ENCODE measurements at regions not wholly inside any gene's neighbourhood (a gene's known extent, or its start where the extent isn't known, plus 50 kb on each side); places are given as distances from the start of the nearest gene placed in this dataset.
"Not testable (repeated sequence)": the region's sequence is repeated elsewhere in the genome, so short reads cannot be mapped to it uniquely, and the experiment has no call there.

GRCh38 chr3:96319166-96319565 lies 495.2 kb upstream of the EPHA6 start:
- CTCF ChIA-PET = no interaction called here
- POLR2A ChIA-PET = no interaction called here
- DNase-seq = peak in 1 of 3 donors; percentile 6
- no peaks in the 10 kb centered on the region for H3K4me1 ChIP-seq (ENCODE audit: control extremely low read depth in 1 of 4, control insufficient read depth in 4 of 4, insufficient read depth in 4 of 4, low read length in 3 of 4)
- H3K9me3 ChIP-seq (ENCODE audit: control extremely low read depth in 1 of 5, control insufficient read depth in 4 of 5, insufficient read depth in 2 of 5, low read depth in 1 of 5, low read length in 4 of 5) = no peaks in the 10 kb centered on the region
- H3K36me3 ChIP-seq (ENCODE audit: control insufficient read depth in 4 of 4, insufficient read depth in 4 of 4, low read length in 3 of 4) = no peaks in the 10 kb centered on the region
- H3K27me3 ChIP-seq (replicated peaks in 2 of 5; ENCODE audit: control insufficient read depth in 4 of 5, insufficient read depth in 5 of 5, low read length in 4 of 5) = no peaks in the 10 kb centered on the region
- no peak overlapping the region for H3K27ac ChIP-seq (ENCODE audit: insufficient read depth in 1 of 2, low read depth in 1 of 2, low read length in 2 of 2, poor library complexity in 1 of 2, severe bottlenecking in 2 of 2)
- H3K4me3 ChIP-seq (ENCODE audit: control insufficient read depth in 1 of 7, extremely low read depth in 1 of 7, insufficient read depth in 4 of 7, low read depth in 2 of 7, low read length in 6 of 7) = no peak overlapping the region
- 0% methylated on average over 1 of the region's 1 CpG for WGBS (ENCODE audit: insufficient coverage)

- ChIA-PET POLR2A (no interaction called here), CTCF (no interaction called here)
- WGBS (ENCODE audit: insufficient coverage) = 100% methylated on average over 1 of the region's 1 CpG
- no peak overlapping the region for H3K4me3 ChIP-seq (ENCODE audit: control insufficient read depth in 1 of 7, extremely low read depth in 1 of 7, insufficient read depth in 4 of 7, low read depth in 2 of 7, low read length in 6 of 7)
- no peak for DNase-seq
- H3K27ac ChIP-seq (ENCODE audit: insufficient read depth in 1 of 2, low read depth in 1 of 2, low read length in 2 of 2, poor library complexity in 1 of 2, severe bottlenecking in 2 of 2) = no peak overlapping the region
- no peaks in the 10 kb centered on the region for H3K4me1 ChIP-seq (ENCODE audit: control extremely low read depth in 1 of 4, control insufficient read depth in 4 of 4, insufficient read depth in 4 of 4, low read length in 3 of 4)
- no peaks in the 10 kb centered on the region for H3K9me3 ChIP-seq (ENCODE audit: control extremely low read depth in 1 of 5, control insufficient read depth in 4 of 5, insufficient read depth in 2 of 5, low read depth in 1 of 5, low read length in 4 of 5)
- no peaks in the 10 kb centered on the region for H3K36me3 ChIP-seq (ENCODE audit: control insufficient read depth in 4 of 4, insufficient read depth in 4 of 4, low read length in 3 of 4)
- H3K27me3 ChIP-seq (replicated peaks in 2 of 5; ENCODE audit: control insufficient read depth in 4 of 5, insufficient read depth in 5 of 5, low read length in 4 of 5) = no peaks in the 10 kb centered on the region
Measured at GRCh38 chr3:96324087-96324486, 490.3 kb upstream of the EPHA6 start.

- no peak for DNase-seq
- no peak overlapping the region for H3K4me3 ChIP-seq (ENCODE audit: control insufficient read depth in 1 of 7, extremely low read depth in 1 of 7, insufficient read depth in 4 of 7, low read depth in 2 of 7, low read length in 6 of 7)
- H3K4me1 ChIP-seq (ENCODE audit: control extremely low read depth in 1 of 4, control insufficient read depth in 4 of 4, insufficient read depth in 4 of 4, low read length in 3 of 4) = no peaks in the 10 kb centered on the region
- H3K27me3 ChIP-seq (replicated peaks in 2 of 5; ENCODE audit: control insufficient read depth in 4 of 5, insufficient read depth in 5 of 5, low read length in 4 of 5) = no peaks in the 10 kb centered on the region
- ChIA-PET CTCF (no interaction called here), POLR2A (no interaction called here)
- no peak overlapping the region for H3K27ac ChIP-seq (ENCODE audit: insufficient read depth in 1 of 2, low read depth in 1 of 2, low read length in 2 of 2, poor library complexity in 1 of 2, severe bottlenecking in 2 of 2)
- no CpG with 5 or more reads among the region's 2 CpGs for WGBS (ENCODE audit: insufficient coverage)
- H3K36me3 ChIP-seq (ENCODE audit: control insufficient read depth in 4 of 4, insufficient read depth in 4 of 4, low read length in 3 of 4) = no peaks in the 10 kb centered on the region
- H3K9me3 ChIP-seq (ENCODE audit: control extremely low read depth in 1 of 5, control insufficient read depth in 4 of 5, insufficient read depth in 2 of 5, low read depth in 1 of 5, low read length in 4 of 5) = no peaks in the 10 kb centered on the region
Measured at GRCh38 chr3:96330795-96331194, 483.6 kb upstream of the EPHA6 start.

GRCh38 chr3:96331341-96331740 lies 483.1 kb upstream of the EPHA6 start:
- H3K27me3 ChIP-seq (replicated peaks in 2 of 5; ENCODE audit: control insufficient read depth in 4 of 5, insufficient read depth in 5 of 5, low read length in 4 of 5) = no peaks in the 10 kb centered on the region
- ChIA-PET CTCF (no interaction called here), POLR2A (no interaction called here)
- H3K9me3 ChIP-seq (ENCODE audit: control extremely low read depth in 1 of 5, control insufficient read depth in 4 of 5, insufficient read depth in 2 of 5, low read depth in 1 of 5, low read length in 4 of 5) = no peaks in the 10 kb centered on the region
- DNase-seq = peak in 1 of 3 donors; percentile 1
- WGBS (ENCODE audit: insufficient coverage) = no CpG with 5 or more reads among the region's 1 CpG
- H3K36me3 ChIP-seq (ENCODE audit: control insufficient read depth in 4 of 4, insufficient read depth in 4 of 4, low read length in 3 of 4) = no peaks in the 10 kb centered on the region
- H3K4me3 ChIP-seq (ENCODE audit: control insufficient read depth in 1 of 7, extremely low read depth in 1 of 7, insufficient read depth in 4 of 7, low read depth in 2 of 7, low read length in 6 of 7) = no peak overlapping the region
- no peaks in the 10 kb centered on the region for H3K4me1 ChIP-seq (ENCODE audit: control extremely low read depth in 1 of 4, control insufficient read depth in 4 of 4, insufficient read depth in 4 of 4, low read length in 3 of 4)
- no peak overlapping the region for H3K27ac ChIP-seq (ENCODE audit: insufficient read depth in 1 of 2, low read depth in 1 of 2, low read length in 2 of 2, poor library complexity in 1 of 2, severe bottlenecking in 2 of 2)

- Histone ChIP-seq H3K9me3 (ENCODE audit: control extremely low read depth in 1 of 5, control insufficient read depth in 4 of 5, insufficient read depth in 2 of 5, low read depth in 1 of 5, low read length in 4 of 5) (no peaks in the 10 kb centered on the region), H3K4me1 (ENCODE audit: control extremely low read depth in 1 of 4, control insufficient read depth in 4 of 4, insufficient read depth in 4 of 4, low read length in 3 of 4) (no peaks in the 10 kb centered on the region), H3K4me3 (ENCODE audit: control insufficient read depth in 1 of 7, extremely low read depth in 1 of 7, insufficient read depth in 4 of 7, low read depth in 2 of 7, low read length in 6 of 7) (no peak overlapping the region), H3K27ac (ENCODE audit: insufficient read depth in 1 of 2, low read depth in 1 of 2, low read length in 2 of 2, poor library complexity in 1 of 2, severe bottlenecking in 2 of 2) (no peak overlapping the region), H3K27me3 (replicated peaks in 2 of 5; ENCODE audit: control insufficient read depth in 4 of 5, insufficient read depth in 5 of 5, low read length in 4 of 5) (no peaks in the 10 kb centered on the region), H3K36me3 (ENCODE audit: control insufficient read depth in 4 of 4, insufficient read depth in 4 of 4, low read length in 3 of 4) (no peaks in the 10 kb centered on the region)
- ChIA-PET CTCF (interaction anchor here (1.4 kb wide), 1 partner anchor 8 kb away, joined by 3 read pairs; no protein-coding TSS in a partner anchor), POLR2A (no interaction called here)
- no CpG with 5 or more reads among the region's 1 CpG for WGBS (ENCODE audit: insufficient coverage)
- DNase-seq = no peak
Measured at GRCh38 chr3:96334779-96335178, 479.6 kb upstream of the EPHA6 start.

- no peaks in the 10 kb centered on the region for H3K4me1 ChIP-seq (ENCODE audit: control extremely low read depth in 1 of 4, control insufficient read depth in 4 of 4, insufficient read depth in 4 of 4, low read length in 3 of 4)
- ChIA-PET CTCF (no interaction called here), POLR2A (no interaction called here)
- no peak overlapping the region for H3K4me3 ChIP-seq (ENCODE audit: control insufficient read depth in 1 of 7, extremely low read depth in 1 of 7, insufficient read depth in 4 of 7, low read depth in 2 of 7, low read length in 6 of 7)
- no CpG with 5 or more reads among the region's 3 CpGs for WGBS (ENCODE audit: insufficient coverage)
- H3K9me3 ChIP-seq (ENCODE audit: control extremely low read depth in 1 of 5, control insufficient read depth in 4 of 5, insufficient read depth in 2 of 5, low read depth in 1 of 5, low read length in 4 of 5) = no peaks in the 10 kb centered on the region
- no peaks in the 10 kb centered on the region for H3K27me3 ChIP-seq (replicated peaks in 2 of 5; ENCODE audit: control insufficient read depth in 4 of 5, insufficient read depth in 5 of 5, low read length in 4 of 5)
- no peak overlapping the region for H3K27ac ChIP-seq (ENCODE audit: insufficient read depth in 1 of 2, low read depth in 1 of 2, low read length in 2 of 2, poor library complexity in 1 of 2, severe bottlenecking in 2 of 2)
- H3K36me3 ChIP-seq (ENCODE audit: control insufficient read depth in 4 of 4, insufficient read depth in 4 of 4, low read length in 3 of 4) = no peaks in the 10 kb centered on the region
- DNase-seq = no peak
Measured at GRCh38 chr3:96347289-96347688, 467.1 kb upstream of the EPHA6 start.

- H3K9me3 ChIP-seq (ENCODE audit: control extremely low read depth in 1 of 5, control insufficient read depth in 4 of 5, insufficient read depth in 2 of 5, low read depth in 1 of 5, low read length in 4 of 5); CTCF ChIA-PET; DNase-seq; H3K36me3 ChIP-seq (ENCODE audit: control insufficient read depth in 4 of 4, insufficient read depth in 4 of 4, low read length in 3 of 4); H3K27me3 ChIP-seq (replicated peaks in 2 of 5; ENCODE audit: control insufficient read depth in 4 of 5, insufficient read depth in 5 of 5, low read length in 4 of 5); POLR2A ChIA-PET; H3K4me1 ChIP-seq (ENCODE audit: control extremely low read depth in 1 of 4, control insufficient read depth in 4 of 4, insufficient read depth in 4 of 4, low read length in 3 of 4); H3K27ac ChIP-seq (ENCODE audit: insufficient read depth in 1 of 2, low read depth in 1 of 2, low read length in 2 of 2, poor library complexity in 1 of 2, severe bottlenecking in 2 of 2); H3K4me3 ChIP-seq (ENCODE audit: control insufficient read depth in 1 of 7, extremely low read depth in 1 of 7, insufficient read depth in 4 of 7, low read depth in 2 of 7, low read length in 6 of 7): not testable (repeated sequence)
Measured at GRCh38 chr3:96351598-96351997, 462.8 kb upstream of the EPHA6 start.

- CTCF ChIA-PET = no interaction called here
- no peak overlapping the region for H3K4me3 ChIP-seq (ENCODE audit: control insufficient read depth in 1 of 7, extremely low read depth in 1 of 7, insufficient read depth in 4 of 7, low read depth in 2 of 7, low read length in 6 of 7)
Measured at GRCh38 chr3:96354106-96354505, 460.3 kb upstream of the EPHA6 start.

More at GRCh38 chr3:96354106-96354505, 460.3 kb upstream of the EPHA6 start:
- no peak for DNase-seq
- POLR2A ChIA-PET = no interaction called here
- WGBS (ENCODE audit: insufficient coverage) = 100% methylated on average over 1 of the region's 2 CpGs
- H3K36me3 ChIP-seq (ENCODE audit: control insufficient read depth in 4 of 4, insufficient read depth in 4 of 4, low read length in 3 of 4) = no peaks in the 10 kb centered on the region
- H3K27me3 ChIP-seq (replicated peaks in 2 of 5; ENCODE audit: control insufficient read depth in 4 of 5, insufficient read depth in 5 of 5, low read length in 4 of 5) = no peaks in the 10 kb centered on the region
- H3K27ac ChIP-seq (ENCODE audit: insufficient read depth in 1 of 2, low read depth in 1 of 2, low read length in 2 of 2, poor library complexity in 1 of 2, severe bottlenecking in 2 of 2) = no peak overlapping the region
- no peaks in the 10 kb centered on the region for H3K9me3 ChIP-seq (ENCODE audit: control extremely low read depth in 1 of 5, control insufficient read depth in 4 of 5, insufficient read depth in 2 of 5, low read depth in 1 of 5, low read length in 4 of 5)
- H3K4me1 ChIP-seq (ENCODE audit: control extremely low read depth in 1 of 4, control insufficient read depth in 4 of 4, insufficient read depth in 4 of 4, low read length in 3 of 4) = no peaks in the 10 kb centered on the region

All from common myeloid progenitor, CD34-positive (primary cell).